ENCODE measurements at regions not wholly inside any gene's neighbourhood (a gene's known extent, or its start where the extent isn't known, plus 50 kb on each side); places are given as distances from the start of the nearest gene placed in this dataset.
"Not testable (repeated sequence)": the region's sequence is repeated elsewhere in the genome, so short reads cannot be mapped to it uniquely, and the experiment has no call there.

DNA sequence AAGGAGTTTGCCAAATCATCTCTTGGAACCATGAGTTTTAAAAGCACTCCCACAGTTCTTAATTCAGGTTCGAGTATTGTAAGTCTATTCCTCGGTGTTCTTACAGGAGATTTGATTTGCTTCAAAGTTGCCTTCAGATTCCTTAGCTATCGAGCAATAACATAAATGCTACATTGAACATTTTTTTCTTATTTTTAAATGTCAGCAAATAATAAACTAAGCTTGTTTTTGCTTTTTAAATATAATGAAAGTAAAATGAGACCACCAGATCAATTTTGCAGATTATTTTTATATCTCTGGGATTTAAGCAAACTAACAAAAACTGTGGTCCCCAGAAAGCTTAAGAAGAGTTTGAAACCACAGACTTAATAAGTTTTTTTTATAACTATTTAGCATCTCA lies 195.5 kb downstream of the LNPK start:
- no peak for TF ChIP-seq POLR2A (IDR thresholded peaks at IDR 0.05)
- TF ChIP-seq, protein P1, sequence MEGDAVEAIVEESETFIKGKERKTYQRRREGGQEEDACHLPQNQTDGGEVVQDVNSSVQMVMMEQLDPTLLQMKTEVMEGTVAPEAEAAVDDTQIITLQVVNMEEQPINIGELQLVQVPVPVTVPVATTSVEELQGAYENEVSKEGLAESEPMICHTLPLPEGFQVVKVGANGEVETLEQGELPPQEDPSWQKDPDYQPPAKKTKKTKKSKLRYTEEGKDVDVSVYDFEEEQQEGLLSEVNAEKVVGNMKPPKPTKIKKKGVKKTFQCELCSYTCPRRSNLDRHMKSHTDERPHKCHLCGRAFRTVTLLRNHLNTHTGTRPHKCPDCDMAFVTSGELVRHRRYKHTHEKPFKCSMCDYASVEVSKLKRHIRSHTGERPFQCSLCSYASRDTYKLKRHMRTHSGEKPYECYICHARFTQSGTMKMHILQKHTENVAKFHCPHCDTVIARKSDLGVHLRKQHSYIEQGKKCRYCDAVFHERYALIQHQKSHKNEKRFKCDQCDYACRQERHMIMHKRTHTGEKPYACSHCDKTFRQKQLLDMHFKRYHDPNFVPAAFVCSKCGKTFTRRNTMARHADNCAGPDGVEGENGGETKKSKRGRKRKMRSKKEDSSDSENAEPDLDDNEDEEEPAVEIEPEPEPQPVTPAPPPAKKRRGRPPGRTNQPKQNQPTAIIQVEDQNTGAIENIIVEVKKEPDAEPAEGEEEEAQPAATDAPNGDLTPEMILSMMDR (IDR thresholded peaks at IDR 0.05), result no peak
- H3K36me3 ChIP-seq (replicated peaks in 1 of 2), result no peaks in the 10 kb centered on the region
- no peaks in the 10 kb centered on the region for H3K9me3 ChIP-seq (replicated peaks in 1 of 3)
- no peaks in the 10 kb centered on the region for H3K27me3 ChIP-seq
- no peak overlapping the region for H3K27ac ChIP-seq
- intact Hi-C loops (cut with DNase I), result no loop called here
- no peak for DNase-seq
- WGBS, 4 donors, result 16 to 82% (median 78%) methylated on average over 3 of the region's 3 CpGs
- H3K4me1 ChIP-seq (replicated peaks in 1 of 2), result no peaks in the 10 kb centered on the region
- H3K4me3 ChIP-seq, result no peak overlapping the region

DNA sequence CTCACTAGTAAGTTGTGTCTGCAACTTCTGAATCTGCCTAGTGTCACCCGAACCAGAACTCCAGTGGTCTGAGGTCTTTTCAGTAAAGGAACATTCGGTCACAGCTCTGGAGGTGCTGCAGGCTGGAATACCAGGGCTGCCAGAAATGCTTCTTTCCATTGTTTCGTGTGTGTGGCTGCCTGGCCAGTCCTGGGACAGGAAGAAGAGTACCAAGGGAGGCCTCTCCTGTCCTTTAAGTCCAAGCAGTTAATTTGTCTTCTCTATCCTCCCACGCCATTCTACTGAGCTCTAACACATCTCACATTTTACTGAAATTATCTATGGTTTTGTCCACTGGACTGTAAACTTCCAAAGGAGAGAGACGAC lies 196.0 kb downstream of the LNPK start:
- DNase-seq, result no peak
- intact Hi-C loops (cut with DNase I), result no loop called here
- Histone ChIP-seq H3K9me3 (replicated peaks in 1 of 3) (no peaks in the 10 kb centered on the region), H3K4me3 (no peak overlapping the region), H3K36me3 (replicated peaks in 1 of 2) (no peaks in the 10 kb centered on the region), H3K27ac (no peak overlapping the region), H3K27me3 (no peaks in the 10 kb centered on the region), H3K4me1 (replicated peaks in 1 of 2) (no peaks in the 10 kb centered on the region)
- TF ChIP-seq POLR2A (IDR thresholded peaks at IDR 0.05), result no peak
- TF ChIP-seq, protein P1 (IDR thresholded peaks at IDR 0.05), result no peak
- WGBS, 4 donors, result 29 to 74% (median 73%) methylated on average over 2 to 5 of the region's 5 CpGs

DNA sequence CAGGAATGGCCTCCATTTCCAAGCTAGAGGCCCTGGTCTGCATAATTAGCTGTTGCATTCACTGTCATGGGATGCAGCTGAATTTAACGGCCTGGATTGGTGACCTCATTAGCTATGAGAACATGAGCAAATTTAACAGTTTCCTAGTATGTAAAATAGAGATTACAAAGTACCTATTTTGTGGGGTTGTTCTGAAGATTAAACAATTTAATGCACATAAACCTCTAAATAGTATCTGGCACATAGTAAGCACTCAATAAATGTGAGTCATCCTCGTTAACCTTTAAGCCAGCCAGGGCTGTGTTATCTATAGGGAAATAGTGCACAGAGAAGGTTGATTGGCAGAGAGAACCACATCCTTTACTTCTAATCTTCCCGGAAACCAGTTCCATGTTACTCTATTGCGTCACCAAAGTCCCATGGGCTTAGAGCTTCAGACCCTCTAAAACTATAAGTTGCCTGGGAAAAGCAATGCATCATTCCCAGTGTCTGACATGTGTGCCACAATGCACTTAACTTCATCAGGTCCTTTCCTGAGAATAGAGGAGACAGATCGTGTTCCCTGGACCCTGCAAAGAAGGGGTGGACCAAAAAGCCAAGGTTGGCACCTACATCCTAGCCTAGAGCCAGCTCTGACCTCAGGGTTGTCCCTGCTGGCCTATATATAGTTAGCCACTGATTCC lies 196.5 kb downstream of the LNPK start:
- intact Hi-C loops (cut with DNase I), result no loop called here
- no peak overlapping the region for H3K4me3 ChIP-seq
- H3K27me3 ChIP-seq, result no peaks in the 10 kb centered on the region
- H3K36me3 ChIP-seq (replicated peaks in 1 of 2), result no peaks in the 10 kb centered on the region
- no peaks in the 10 kb centered on the region for H3K4me1 ChIP-seq (replicated peaks in 1 of 2)
- WGBS, 4 donors, result 68 to 76% (median 70%) methylated on average over 5 of the region's 5 CpGs
- DNase-seq, result no peak
- H3K27ac ChIP-seq, result no peak overlapping the region
- H3K9me3 ChIP-seq (replicated peaks in 1 of 3), result no peaks in the 10 kb centered on the region
- TF ChIP-seq POLR2A (IDR thresholded peaks at IDR 0.05), result no peak
- TF ChIP-seq, protein P1 (IDR thresholded peaks at IDR 0.05), result no peak

DNA sequence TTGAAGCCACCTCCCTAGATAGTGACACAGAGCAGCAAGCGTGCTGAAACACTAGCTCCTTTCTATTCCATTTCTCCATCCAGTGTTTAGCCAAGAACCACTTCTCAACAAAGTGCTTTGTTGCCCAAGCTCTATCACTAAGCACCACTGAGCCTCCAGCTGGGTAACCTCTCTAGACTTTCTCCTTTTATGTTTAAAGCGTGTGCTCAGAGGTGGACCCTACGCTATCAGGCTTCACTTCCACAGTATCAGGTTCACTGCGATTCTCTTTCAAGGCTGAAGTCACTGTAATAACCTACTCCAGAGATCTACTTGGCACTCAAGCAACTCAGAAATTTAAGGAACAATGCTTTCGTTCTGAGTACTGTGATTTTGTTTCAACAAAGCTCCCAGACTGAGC lies 197.9 kb downstream of the LNPK start:
- DNase-seq, result no peak

DNA sequence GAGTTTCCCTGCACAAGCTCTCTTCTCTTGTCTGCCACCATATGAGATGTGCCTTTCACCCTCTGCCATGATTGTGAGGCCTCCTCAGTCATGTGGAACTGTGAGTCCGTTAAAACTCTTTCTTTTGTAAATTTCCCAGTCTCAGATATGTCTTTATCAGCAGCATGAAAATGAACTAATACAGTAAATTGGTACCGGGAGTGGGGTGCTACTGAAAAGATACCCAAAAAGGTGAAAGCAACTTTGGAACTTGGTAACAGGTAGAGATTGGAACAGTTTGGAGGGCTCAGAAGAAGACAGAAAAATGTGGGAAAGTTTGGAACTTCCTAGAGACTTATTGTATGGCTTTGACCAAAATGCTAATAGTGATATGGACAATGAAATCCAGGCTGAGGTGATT lies 205.6 kb downstream of the LNPK start:
- H3K4me1 ChIP-seq (replicated peaks in 1 of 2); H3K27ac ChIP-seq; DNase-seq; H3K27me3 ChIP-seq; H3K4me3 ChIP-seq; H3K36me3 ChIP-seq (replicated peaks in 1 of 2); intact Hi-C loops (cut with DNase I); H3K9me3 ChIP-seq (replicated peaks in 1 of 3): not testable (repeated sequence)
- WGBS, 4 donors, result 81 to 86% (median 84%) methylated on average over 2 of the region's 2 CpGs

More for the DNA sequence above, 197.9 kb downstream of the LNPK start:
- Histone ChIP-seq H3K4me3 (no peak overlapping the region), H3K27ac (no peak overlapping the region), H3K9me3 (replicated peaks in 1 of 3) (no peaks in the 10 kb centered on the region), H3K4me1 (replicated peaks in 1 of 2) (no peaks in the 10 kb centered on the region), H3K27me3 (no peaks in the 10 kb centered on the region), H3K36me3 (replicated peaks in 1 of 2) (no peaks in the 10 kb centered on the region)
- TF ChIP-seq, protein P1 (IDR thresholded peaks at IDR 0.05), result no peak
- TF ChIP-seq POLR2A (IDR thresholded peaks at IDR 0.05), result no peak
- WGBS, 4 donors, result 78 to 86% (median 79%) methylated on average over 5 of the region's 5 CpGs
- intact Hi-C loops (cut with DNase I), result no loop called here
